VCaP (cell line): ENCODE measurements at regions not wholly inside any gene's neighbourhood (a gene's known extent, or its start where the extent isn't known, plus 50 kb on each side); places are given as distances from the start of the nearest gene placed in this dataset.

Source experiments
- H3K27ac ChIP-seq: fragments of 450-650 bp; 2 replicates; pipeline ENCODE4 v1.5.1; 2017
- TF ChIP-seq, protein P1 (sequence below): fragments of 450-650 bp; conservative IDR thresholded peaks from 2 replicates; pipeline ENCODE4 v1.5.1; 2017; ENCODE audit warnings: mild to moderate bottlenecking, moderate library complexity

DNA sequence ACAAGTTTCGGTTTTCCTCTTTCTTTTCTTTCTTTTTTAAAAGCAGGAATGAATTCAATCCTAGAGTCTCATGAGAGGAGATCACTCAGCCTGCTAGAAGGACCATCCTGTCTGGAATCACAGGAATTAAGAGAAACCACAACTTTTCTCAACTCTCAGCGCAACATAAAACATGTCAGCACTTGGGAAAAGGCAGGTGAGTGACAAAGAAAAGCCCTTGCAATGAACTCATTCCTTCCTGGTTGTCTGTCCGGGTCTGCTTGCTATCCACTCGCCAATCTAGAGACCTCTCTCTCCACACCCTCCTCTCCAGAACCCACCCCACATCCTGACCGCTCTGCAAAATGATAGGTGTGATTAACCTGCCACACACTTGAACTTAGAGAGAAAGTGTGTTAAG lies 253.8 kb downstream of the LY86 start:
- no peak overlapping the region for H3K27ac ChIP-seq

DNA sequence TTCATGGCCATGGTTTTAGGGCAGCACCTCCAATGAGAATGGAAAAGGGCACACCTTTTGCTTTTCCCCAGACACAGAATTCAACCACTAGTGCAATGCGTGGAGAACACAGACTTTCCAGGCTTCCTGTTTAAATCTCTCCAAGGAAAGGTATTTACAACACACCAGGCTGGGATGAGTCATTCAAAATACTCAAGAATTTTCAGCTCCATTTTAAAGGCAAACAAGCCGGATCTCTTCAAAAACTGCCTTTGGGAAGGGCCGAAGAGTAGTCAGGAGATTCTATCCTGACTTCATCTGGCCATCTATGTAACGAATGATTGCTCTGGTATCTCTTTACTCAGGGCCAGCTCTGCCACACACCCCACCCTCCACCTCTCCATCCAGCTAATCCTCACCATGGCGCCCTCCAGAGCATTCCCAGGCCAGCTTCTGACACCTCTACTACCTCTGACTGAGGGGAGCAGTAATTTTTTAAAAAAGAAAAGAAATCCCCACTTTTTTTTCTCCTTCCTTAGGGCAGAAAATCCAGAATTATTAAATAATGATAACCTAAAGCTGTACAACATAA lies 254.6 kb downstream of the LY86 start:
- no peak overlapping the region for H3K27ac ChIP-seq
- TF ChIP-seq, protein P1, sequence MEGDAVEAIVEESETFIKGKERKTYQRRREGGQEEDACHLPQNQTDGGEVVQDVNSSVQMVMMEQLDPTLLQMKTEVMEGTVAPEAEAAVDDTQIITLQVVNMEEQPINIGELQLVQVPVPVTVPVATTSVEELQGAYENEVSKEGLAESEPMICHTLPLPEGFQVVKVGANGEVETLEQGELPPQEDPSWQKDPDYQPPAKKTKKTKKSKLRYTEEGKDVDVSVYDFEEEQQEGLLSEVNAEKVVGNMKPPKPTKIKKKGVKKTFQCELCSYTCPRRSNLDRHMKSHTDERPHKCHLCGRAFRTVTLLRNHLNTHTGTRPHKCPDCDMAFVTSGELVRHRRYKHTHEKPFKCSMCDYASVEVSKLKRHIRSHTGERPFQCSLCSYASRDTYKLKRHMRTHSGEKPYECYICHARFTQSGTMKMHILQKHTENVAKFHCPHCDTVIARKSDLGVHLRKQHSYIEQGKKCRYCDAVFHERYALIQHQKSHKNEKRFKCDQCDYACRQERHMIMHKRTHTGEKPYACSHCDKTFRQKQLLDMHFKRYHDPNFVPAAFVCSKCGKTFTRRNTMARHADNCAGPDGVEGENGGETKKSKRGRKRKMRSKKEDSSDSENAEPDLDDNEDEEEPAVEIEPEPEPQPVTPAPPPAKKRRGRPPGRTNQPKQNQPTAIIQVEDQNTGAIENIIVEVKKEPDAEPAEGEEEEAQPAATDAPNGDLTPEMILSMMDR, result no peak

More for the DNA sequence above, 253.8 kb downstream of the LY86 start:
- TF ChIP-seq, protein P1, result no peak

DNA sequence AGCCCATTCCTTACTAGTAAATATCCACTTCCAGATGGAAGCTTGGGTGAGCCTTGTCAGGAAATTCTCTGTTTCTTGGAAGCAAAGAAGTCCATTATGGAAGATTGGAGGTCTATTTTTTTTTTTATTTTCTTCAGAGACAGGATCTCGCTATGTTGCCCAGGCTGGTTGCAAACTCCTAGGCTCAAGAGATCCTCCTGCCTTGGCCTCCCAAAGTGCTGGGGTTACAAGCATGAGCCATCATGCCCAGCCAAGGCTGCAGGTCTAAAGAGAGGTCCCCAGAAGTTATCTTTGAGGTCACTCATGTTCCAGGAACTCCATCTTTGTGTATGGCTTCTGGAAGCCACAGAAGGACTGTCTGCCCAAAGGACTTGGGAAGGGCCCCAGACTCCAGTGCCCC lies 255.3 kb downstream of the LY86 start:
- TF ChIP-seq, protein P1, result no peak
- H3K27ac ChIP-seq, result no peak overlapping the region

DNA sequence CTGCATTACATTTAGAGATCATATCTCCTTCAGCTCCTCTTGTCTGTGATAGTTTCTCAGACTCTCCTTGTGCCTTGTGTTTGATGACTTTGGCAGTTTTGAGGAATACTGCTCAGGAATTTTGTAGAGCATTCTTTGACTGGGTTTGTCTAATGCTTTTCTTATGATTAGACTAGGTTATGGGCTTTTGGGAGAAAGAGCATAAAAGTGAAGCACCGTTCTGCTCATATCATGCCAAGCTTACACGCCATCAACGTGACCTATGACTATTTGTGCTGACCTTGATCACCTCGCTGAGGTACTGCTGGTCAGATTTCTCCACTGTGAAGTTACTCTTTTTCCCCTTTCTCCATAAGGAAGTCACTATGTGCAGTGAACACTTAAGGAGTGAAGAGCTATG lies 256.0 kb downstream of the LY86 start:
- H3K27ac ChIP-seq, result no peak overlapping the region
- TF ChIP-seq, protein P1, result no peak

DNA sequence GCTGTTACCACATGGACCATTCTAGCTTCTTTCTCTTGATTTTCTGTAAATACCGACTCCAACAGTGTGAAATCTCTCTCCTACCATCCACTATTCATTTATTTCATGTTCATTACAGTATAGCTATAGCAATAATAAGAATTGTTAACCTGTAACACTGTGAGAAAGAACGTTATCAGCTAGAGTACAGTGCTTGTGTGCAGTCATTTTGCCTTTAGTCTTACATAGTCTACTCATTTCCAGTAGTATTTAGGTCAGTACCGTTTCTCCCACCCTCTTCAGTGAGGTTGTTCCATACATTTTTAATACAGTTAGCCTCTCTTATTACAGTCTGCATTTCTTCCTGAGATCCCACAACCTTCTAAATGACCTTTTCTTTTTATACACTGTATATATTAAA lies 257.1 kb downstream of the LY86 start:
- TF ChIP-seq, protein P1, result no peak
- H3K27ac ChIP-seq, result no peak overlapping the region

DNA sequence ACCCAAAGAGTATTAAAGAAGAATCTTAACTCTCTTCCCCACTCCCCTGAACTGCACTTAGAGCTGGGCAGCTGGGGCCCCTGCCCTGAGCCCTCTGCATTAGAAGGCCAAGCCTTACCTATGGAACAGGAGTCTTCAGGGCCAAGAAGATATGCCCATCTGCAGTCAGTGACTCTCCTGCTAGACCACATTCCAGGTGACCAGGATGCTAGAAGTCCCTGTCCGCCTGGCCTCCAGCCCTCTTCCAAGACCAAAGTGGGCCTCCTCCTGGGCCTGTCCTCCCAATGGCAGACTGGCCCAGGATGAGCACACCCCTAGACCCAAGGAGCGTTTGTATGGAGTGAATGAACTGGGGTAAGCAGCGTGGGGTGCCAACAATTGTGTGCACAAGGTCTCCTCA lies 259.1 kb downstream of the LY86 start:
- H3K27ac ChIP-seq, result no peak overlapping the region
- TF ChIP-seq, protein P1, result no peak

DNA sequence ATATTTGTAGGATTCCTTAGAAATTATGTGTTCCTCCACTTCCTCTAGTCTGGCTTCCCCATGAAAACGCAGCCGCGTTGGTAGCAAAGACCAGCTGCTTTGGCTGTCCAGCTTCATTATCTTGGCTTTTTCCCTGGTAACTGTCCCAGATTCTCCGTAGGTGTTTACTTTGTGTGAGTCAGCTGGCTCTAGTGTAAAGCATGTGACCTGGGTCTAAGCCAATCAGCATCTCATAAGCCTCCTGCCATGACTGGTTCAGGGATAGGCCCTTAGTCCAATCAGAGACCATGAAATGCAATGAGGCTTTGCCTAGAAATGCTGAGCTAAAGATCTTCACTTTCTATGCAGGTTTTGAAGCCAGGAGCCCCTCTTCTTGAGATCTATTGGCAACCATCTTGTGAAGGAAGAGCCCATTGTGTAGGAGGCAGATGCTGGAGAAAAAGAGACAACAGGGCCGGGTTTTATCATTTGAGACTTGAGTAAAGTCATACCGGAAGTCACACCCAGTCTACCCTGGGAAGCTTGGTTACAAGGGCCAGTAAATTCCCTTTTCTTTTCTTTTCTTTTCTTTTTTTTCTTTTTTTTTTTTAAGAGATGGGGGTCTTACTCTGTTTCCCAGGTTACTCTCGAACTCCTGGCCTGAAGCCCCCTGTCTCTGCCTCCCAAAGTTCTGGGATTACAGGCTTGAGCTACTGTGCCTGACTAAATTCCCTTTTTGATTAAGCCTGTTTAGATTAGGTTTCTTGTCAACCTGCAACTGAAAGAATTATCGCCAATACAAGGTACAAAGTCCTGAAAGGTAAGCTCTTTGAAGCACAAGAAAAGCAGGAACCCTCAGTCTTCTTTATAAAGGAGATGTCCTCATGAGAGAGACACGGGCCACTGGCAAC lies 256.5 kb upstream of the RREB1 start:
- TF ChIP-seq, protein P1, result no peak
- H3K27ac ChIP-seq, result no peak overlapping the region
